DMS114 treated with DMSO at 0.1 percent for 48 hours (cell line): ENCODE measurements at regions not wholly inside any gene's neighbourhood (a gene's known extent, or its start where the extent isn't known, plus 50 kb on each side); places are given as distances from the start of the nearest gene placed in this dataset.

Experiments used
- DNase-seq: peaks from one replicate; lab custom pipeline; 2025; ENCODE audit not compliant: unreplicated experiment; lab: John Stamatoyannopoulos, UW

DNA sequence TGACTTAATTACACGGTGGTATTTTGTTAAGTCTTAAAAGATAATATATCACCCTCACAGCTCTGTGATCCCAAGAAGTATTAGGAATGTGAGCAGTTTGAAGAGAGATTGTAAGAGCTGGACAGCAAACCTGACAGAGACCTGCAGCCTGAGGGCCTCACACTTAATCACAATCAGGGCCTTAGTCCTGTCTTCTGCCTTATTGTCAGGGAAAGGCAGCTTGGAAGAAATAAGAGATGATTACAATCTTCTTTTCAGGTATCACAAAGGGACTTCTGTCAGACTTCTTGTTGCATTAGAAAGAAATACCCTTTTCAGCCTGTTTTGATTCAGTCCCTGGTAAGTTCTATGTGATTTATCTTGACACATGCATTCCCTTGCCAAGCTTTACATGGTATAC lies 1433.8 kb upstream of the SLC39A10 start:
- no peak for DNase-seq

- no peak for DNase-seq
Measured at GRCh38 chr2:194214192-194214591, 1442.8 kb upstream of the SLC39A10 start.

DNA sequence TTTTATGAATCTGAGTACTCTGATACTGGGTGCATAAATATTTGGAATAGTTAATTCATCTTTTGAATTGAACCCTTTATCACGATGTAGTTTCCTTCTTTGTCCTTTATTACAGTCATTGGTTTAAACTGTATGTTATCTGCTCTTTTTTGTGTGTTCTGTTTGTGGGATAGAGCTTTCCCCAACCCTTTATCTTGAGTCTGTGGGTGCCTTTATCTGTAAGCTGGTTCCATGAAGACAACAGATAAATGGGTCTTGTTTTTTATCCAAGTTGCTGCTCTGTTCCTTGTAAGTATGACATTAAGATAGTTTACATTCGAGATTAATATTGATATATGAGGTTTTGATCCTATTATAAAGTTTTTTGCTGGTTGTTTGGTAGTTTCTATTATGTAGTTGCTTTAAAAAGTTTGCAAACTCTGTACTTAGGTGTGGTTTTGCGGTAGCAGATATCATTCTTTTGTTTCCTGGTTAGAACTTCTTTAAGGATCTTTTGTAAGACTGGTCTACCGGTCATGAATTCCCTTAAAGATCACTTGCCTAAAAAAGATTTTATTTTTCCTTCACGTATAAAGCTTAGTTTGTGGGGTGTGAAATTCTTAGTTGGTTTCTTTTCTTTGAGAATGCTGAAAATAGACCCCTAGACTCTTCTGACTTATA lies 1451.3 kb upstream of the SLC39A10 start:
- DNase-seq: no peak

GRCh38 chr2:194203898-194204297 lies 1453.1 kb upstream of the SLC39A10 start:
- DNase-seq: no peak

- DNase-seq: no peak
Measured at GRCh38 chr2:194182888-194183287, 1474.1 kb upstream of the SLC39A10 start.

DNA sequence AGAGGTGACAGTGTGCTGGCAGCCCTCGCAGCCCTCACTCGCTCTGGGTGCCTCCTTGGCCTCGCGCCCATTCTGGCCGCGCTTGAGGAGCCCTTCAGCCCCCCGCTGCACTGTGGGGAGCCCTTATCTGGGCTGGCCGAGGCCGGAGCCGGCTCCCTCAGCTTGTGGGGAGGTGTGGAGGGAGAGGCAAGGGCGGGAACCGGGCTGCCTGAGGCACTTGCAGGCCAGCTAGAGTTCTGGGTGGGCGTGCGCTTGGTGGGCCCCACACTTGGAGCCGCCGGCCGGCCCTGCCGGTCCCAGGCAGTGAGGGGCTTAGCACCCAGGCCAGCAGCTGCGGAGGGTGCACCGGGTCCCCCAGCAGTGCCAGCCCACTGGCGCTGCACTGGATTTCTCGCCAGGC lies 1480.9 kb upstream of the SLC39A10 start:
- DNase-seq: no peak

DNA sequence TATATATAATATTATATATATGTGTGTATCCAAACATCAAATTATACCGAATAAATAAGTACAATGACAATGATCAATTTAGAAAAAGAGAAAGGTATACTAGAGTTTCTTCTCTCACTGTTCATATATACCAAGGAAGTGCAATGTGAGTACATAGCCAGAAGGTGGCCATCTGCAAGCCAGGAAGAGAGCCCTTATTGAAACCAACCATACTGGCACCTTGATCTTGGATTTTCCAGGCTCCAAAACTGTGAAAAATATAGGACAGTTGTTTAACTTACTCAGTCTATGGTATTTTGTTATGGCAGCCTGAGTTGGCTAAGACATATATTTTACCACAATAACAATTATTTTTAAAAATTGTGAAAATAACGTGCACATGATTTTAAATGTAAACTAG lies 1490.2 kb upstream of the SLC39A10 start:
- DNase-seq: peak; percentile 49

DNA sequence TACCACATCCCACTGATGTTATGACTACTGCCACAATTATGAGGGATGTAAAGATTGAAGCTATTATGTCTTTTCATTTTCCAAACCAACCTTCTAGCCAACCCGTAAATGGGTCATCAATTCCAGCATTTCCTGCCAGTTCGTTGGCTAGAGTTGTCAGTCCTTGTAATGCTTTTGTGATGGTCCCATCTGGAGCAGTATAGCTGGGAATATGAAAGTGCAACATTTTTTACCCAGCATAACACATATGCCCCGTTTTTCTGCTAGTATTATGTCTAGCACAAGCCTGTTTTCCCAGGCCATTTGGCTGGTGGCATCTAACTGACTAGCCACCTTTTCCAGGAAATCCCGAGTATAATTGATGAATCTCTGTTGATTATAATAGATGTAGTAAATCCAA lies 1501.6 kb upstream of the SLC39A10 start:
- no peak for DNase-seq

- no peak for DNase-seq
Measured at GRCh38 chr2:194151231-194151630, 1505.8 kb upstream of the SLC39A10 start.

DNA sequence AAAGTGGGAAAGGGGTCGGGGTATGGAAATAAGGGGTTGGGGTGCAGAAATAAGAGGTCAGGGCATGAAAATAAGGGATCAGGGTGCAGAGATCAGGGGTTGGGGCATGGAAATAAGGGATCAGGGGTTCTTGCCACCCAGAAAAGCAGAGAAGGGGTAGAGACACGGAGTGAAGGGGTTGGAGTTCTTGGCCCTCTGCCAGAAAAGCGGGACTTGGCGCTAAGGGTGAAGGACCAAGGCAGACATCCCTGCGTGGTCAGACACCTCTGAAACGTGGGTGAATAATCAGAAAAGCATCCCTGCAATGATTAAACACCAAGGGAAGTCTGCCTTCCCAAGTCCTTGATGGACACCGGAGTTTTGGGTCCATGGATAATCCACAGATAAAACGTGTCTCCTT lies 1521.6 kb upstream of the SLC39A10 start:
- no peak for DNase-seq

DNA sequence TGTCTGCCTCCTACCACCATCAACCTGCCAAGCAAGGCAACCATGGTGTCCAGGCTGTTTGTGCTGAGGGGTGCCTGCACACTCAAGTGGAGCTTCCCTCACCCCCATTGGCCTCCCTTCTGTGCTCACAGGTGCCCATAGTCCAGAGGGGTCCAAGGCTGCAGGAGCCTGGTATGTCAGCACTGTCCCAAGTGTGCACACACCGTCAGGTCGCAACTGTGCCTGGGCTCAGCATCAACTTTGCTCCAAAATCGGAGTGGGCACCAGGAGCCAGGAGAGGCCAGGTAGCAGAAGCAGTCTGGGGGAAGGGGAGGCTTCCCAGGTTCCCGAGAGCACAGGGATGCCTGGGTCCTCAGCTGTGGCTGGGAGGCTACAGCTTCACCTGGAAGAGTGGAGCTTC lies 1528.2 kb upstream of the SLC39A10 start:
- no peak for DNase-seq

DNA sequence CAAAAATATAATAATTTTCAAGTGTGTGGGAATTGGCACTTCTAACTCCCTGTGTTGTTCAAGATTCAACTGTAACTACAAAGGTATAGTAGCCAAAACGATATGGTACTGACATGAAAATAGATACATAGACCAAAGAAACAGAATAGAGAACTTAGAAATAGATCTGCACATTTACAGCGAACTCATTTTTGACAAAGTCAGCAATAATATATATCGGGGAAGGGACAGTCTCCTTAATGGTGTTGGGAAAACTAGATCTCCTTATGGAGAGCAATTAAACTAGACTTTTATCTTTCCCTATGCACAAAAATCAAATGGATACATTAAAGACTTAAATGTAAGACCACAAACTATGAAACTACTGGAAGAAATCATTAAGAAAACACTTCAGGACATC lies 1530.6 kb upstream of the SLC39A10 start:
- DNase-seq: no peak

GRCh38 chr2:194116861-194117260 lies 1540.2 kb upstream of the SLC39A10 start:
- no peak for DNase-seq

DNA sequence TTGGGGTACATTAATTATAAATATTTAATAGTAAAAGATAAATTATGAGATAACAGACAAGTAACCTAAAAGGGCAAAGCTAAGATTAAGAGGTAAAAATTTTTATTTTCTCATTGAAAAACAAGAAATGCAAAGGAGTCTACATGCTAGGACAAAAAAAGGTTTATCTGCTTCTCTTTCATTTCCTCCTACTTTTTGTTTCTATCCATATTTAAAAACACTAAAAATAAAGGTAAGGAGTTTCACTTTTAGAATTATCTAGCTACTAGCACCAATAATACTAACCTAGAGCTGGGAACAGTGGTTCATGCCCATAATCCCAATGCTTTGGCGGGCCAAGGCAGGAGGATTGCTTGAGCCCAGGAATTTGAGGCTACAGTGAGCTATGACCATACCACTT lies 1551.7 kb upstream of the SLC39A10 start:
- DNase-seq: no peak

DNA sequence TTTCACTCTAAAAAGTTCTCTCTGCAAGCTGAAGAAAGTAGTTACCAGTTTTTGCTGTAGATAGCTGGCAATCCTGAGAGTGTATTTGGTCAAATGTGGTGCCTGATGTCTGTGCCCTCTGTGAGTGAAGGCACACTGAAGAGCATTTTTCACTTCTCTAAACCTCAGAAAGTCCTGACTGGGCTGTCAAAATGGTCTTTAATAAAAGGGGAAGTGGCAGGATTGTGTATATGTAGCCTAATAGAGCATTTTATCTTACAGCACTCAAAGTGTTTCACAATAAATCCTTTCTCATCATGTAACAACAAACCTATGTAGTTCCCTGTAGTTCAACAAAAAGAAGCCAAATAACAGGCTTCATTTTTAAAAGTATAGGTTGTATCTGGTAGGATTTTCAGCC lies 1552.3 kb upstream of the SLC39A10 start:
- no peak for DNase-seq

GRCh38 chr2:194103941-194104659 lies 1552.9 kb upstream of the SLC39A10 start:
- DNase-seq: no peak

- DNase-seq: no peak
Measured at GRCh38 chr2:194102546-194102945, 1554.5 kb upstream of the SLC39A10 start.

DNA sequence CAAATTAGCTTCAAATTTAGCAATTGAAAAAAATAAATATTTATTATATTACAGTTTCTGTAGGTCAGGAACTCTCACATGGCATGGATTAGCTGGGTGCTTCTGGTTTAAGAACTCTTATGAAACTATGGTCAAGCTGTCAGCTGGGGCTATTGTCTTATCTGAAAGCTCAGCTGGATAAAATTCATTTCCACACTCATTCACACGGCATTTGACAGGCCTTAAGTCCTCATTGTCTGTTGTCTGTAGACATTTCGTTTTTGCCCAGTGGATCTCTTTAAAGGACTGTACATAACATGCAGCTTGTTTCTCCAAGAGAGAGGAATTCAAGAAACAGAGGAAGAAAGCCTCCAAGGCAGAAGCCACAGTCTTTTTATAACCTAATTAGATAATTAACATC lies 1556.8 kb upstream of the SLC39A10 start:
- DNase-seq: no peak

DNA sequence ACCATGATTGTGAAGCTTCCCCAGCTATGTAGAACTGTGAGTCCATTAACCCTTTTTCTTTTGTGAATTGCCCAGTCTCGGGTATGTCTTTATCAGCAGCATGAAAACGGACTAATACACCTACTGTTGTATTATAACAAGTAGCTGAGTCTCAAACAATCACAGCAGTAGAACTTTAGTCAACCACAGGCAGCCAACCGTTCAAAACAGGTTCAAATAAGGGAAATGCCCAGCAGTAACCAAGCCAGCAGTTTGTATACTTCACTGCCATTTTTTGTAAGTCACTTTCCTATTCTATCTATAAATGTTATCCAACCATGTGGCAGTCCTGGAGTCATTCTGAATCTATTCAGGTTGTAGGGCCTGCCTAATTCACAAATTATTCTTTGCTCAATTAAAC lies 1560.6 kb upstream of the SLC39A10 start:
- no peak for DNase-seq

GRCh38 chr2:194095359-194095758 lies 1561.7 kb upstream of the SLC39A10 start:
- no peak for DNase-seq

GRCh38 chr2:194090251-194090905 lies 1566.6 kb upstream of the SLC39A10 start:
- DNase-seq: no peak
